Upper lobe of left lung (tissue), 4 donors: ENCODE measurements at regions not wholly inside any gene's neighbourhood (a gene's known extent, or its start where the extent isn't known, plus 50 kb on each side); places are given as distances from the start of the nearest gene placed in this dataset.

Experiments
- POLR2A ChIP-seq, 4 donors: fragments of 450-650 bp; IDR thresholded peaks; one replicate each; pipeline ENCODE4 v1.5.1; 2016 to 2017; ENCODE audit warnings: antibody characterized with exemption in 4 of 4, mild to moderate bottlenecking in 2 of 4
- POLR2AphosphoS5 ChIP-seq, 2 donors: sonication (generic); formaldehyde crosslinking; IDR thresholded peaks; one replicate each; pipeline ENCODE4 v1.5.1; 2017; ENCODE audit warnings: antibody characterized with exemption in 2 of 2
- TF ChIP-seq, protein P1 (sequence below), 6 experiments: fragments of 450-650 bp in 4 of 6; fragments of 200-600 bp in 2 of 6; sonication (generic) in 2 of 6; IDR thresholded peaks; one replicate each; pipeline ENCODE4 v1.5.1; 2016 to 2019; ENCODE audit warnings: antibody characterized with exemption in 6 of 6

DNA sequence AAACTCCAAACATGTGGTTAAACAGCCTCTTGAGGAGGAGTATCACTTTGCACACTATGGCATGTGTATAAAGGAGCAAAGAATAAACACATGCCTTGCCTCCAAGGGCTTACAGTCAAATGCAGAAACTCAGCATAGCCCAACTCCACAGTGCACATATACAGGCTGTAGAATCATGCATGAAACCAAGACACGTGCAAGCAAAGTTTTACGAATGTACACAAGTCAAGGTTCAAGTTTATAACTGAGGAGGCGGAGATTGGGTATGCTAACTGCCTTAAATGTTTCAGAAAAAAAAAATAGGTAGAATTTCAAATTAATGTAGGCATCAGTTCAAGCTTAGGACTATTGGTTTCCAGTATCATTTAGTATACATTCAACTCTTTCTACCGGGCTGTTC is 321.1 kb downstream of the SOX9 start:
- TF ChIP-seq, protein P1, sequence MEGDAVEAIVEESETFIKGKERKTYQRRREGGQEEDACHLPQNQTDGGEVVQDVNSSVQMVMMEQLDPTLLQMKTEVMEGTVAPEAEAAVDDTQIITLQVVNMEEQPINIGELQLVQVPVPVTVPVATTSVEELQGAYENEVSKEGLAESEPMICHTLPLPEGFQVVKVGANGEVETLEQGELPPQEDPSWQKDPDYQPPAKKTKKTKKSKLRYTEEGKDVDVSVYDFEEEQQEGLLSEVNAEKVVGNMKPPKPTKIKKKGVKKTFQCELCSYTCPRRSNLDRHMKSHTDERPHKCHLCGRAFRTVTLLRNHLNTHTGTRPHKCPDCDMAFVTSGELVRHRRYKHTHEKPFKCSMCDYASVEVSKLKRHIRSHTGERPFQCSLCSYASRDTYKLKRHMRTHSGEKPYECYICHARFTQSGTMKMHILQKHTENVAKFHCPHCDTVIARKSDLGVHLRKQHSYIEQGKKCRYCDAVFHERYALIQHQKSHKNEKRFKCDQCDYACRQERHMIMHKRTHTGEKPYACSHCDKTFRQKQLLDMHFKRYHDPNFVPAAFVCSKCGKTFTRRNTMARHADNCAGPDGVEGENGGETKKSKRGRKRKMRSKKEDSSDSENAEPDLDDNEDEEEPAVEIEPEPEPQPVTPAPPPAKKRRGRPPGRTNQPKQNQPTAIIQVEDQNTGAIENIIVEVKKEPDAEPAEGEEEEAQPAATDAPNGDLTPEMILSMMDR (IDR thresholded peaks at IDR 0.05) = no peak
- TF ChIP-seq POLR2A (IDR thresholded peaks at IDR 0.05) (no peak), POLR2AphosphoS5 (IDR thresholded peaks at IDR 0.05) (no peak)
